PC-3 (cell line): ENCODE measurements at regions not wholly inside any gene's neighbourhood (a gene's known extent, or its start where the extent isn't known, plus 50 kb on each side); places are given as distances from the start of the nearest gene placed in this dataset.

ENCODE experiments used
- ATAC-seq: fragments of 200-7000 bp; cut with Tn5 transposase; 2 replicates; pipeline ENCODE4 v1.9.1; 2020; ENCODE audit warnings: mild to moderate bottlenecking, moderate library complexity
- BruUV-seq: library from RNA; stranded (reverse); fragments of 400-500 nt; replicated peaks from 2 replicates; lab custom pipeline; 2021; lab: Mats Ljungman, UMichigan
- CTCF ChIA-PET: fragments of 300-600 bp; sonication (Branson Sonifier 250); formaldehyde crosslinking; loops from one replicate; lab custom pipeline; 2022; ENCODE audit warnings: antibody characterized with exemption; lab: Charles Lee
- POLR2A ChIA-PET: fragments of 300-600 bp; sonication (Branson Sonifier 250); formaldehyde crosslinking; loops from one replicate; lab custom pipeline; 2022; ENCODE audit warnings: antibody characterized with exemption; ENCODE audit not compliant: unreplicated experiment; lab: Charles Lee
- DNase-seq: peaks from one replicate; pipeline ENCODE4 v3.0.0-alpha.2; 2015
- H2AFZ ChIP-seq: fragments of 300-600 bp; sonication (generic); 2 replicates; pipeline ENCODE4 v1.6.0; 2016; ENCODE audit warnings: antibody characterized with exemption, low read length
- H3F3A ChIP-seq: fragments of 300-600 bp; sonication (generic); one replicate; pipeline ENCODE4 v1.6.0; 2017; ENCODE audit warnings: antibody characterized with exemption, low read length, control low read depth, mild to moderate bottlenecking; ENCODE audit not compliant: unreplicated experiment
- H3K27ac ChIP-seq: fragments of 300-600 bp; sonication (generic); 2 replicates; pipeline ENCODE4 v1.5.1; 2016; ENCODE audit warnings: mild to moderate bottlenecking, low read length
- H3K27me3 ChIP-seq: fragments of 300-600 bp; sonication (generic); 2 replicates; pipeline ENCODE4 v1.6.1; 2016; ENCODE audit warnings: low read length, mixed read lengths
- H3K36me3 ChIP-seq: fragments of 300-600 bp; sonication (generic); 2 replicates; pipeline ENCODE4 v1.6.1; 2016; ENCODE audit warnings: low read depth, mixed run types, low read length, mixed read lengths
- H3K4me1 ChIP-seq: fragments of 300-600 bp; sonication (generic); 2 replicates; pipeline ENCODE4 v1.5.1; 2016; ENCODE audit warnings: low read length; ENCODE audit not compliant: insufficient read depth
- H3K4me2 ChIP-seq: fragments of 300-600 bp; sonication (generic); 2 replicates; pipeline ENCODE4 v1.6.0; 2016; ENCODE audit warnings: low read length
- H3K4me3 ChIP-seq: fragments of 300-600 bp; sonication (generic); 2 replicates; pipeline ENCODE4 v1.5.1; 2016; ENCODE audit warnings: mild to moderate bottlenecking, low read length, mixed read lengths
- H3K79me2 ChIP-seq: fragments of 300-600 bp; sonication (generic); 2 replicates; pipeline ENCODE4 v1.6.1; 2017; ENCODE audit warnings: low read length, mixed read lengths
- H3K9ac ChIP-seq: fragments of 300-600 bp; sonication (generic); 2 replicates; pipeline ENCODE4 v1.6.0; 2016; ENCODE audit warnings: mild to moderate bottlenecking, low read length
- H3K9me2 ChIP-seq: fragments of 300-600 bp; sonication (generic); replicated peaks from 2 replicates; pipeline ENCODE4 v1.6.1; 2016; ENCODE audit warnings: mixed run types, low read length, mixed read lengths
- H3K9me3 ChIP-seq: fragments of 300-600 bp; sonication (generic); 2 replicates; pipeline ENCODE4 v1.6.1; 2016; ENCODE audit warnings: low read length, mixed read lengths
- H4K20me1 ChIP-seq: fragments of 300-600 bp; sonication (generic); 2 replicates; pipeline ENCODE4 v1.6.1; 2016; ENCODE audit warnings: low read length, mixed read lengths
- EZH2 ChIP-seq: fragments of 300-600 bp; sonication (generic); IDR thresholded peaks from one replicate; pipeline ENCODE4 v1.6.1; 2017; ENCODE audit warnings: antibody characterized with exemption, mild to moderate bottlenecking, low read length; ENCODE audit not compliant: unreplicated experiment
- EZH2phosphoT487 ChIP-seq: fragments of 300-600 bp; sonication (generic); IDR thresholded peaks from 2 replicates; pipeline ENCODE4 v1.6.1; 2018; ENCODE audit warnings: mild to moderate bottlenecking, antibody characterized with exemption, low read length, borderline replicate concordance
- intact Hi-C: fragments of 100-400 bp; cut with micrococcal nuclease; formaldehyde crosslinking; loops from 2 replicates; pipeline ENCODE4 v1.9.0; 2023
- TF ChIP-seq, protein P1 (sequence below): fragments of 300-600 bp; sonication (generic); conservative IDR thresholded peaks from 2 replicates; pipeline ENCODE4 v1.5.1; 2017; ENCODE audit warnings: antibody characterized with exemption, low read depth, mild to moderate bottlenecking, low read length

GRCh38 chr15:38622908-38623307 is 58.3 kb upstream of the RASGRP1 start:
- H3K9ac ChIP-seq = no peak overlapping the region
- DNase-seq (no peak), ATAC-seq (no peak)
- BruUV-seq = no TSS peak
- no peak overlapping the region for H3K4me2 ChIP-seq
- intact Hi-C loops = no loop called here
- no peaks in the 10 kb centered on the region for H3K79me2 ChIP-seq
- no peak overlapping the region for H2AFZ ChIP-seq
- POLR2A ChIA-PET = no interaction called here
- H3K4me1 ChIP-seq = no peaks in the 10 kb centered on the region
- no peaks in the 10 kb centered on the region for H3K9me2 ChIP-seq
- no peaks in the 10 kb centered on the region for H3K36me3 ChIP-seq
- H3K9me3 ChIP-seq = no peaks in the 10 kb centered on the region
- H3K27ac ChIP-seq = no peak overlapping the region
- no peak overlapping the region for H3K4me3 ChIP-seq
- peaks cover 72% of the 10 kb centered on the region for H3K27me3 ChIP-seq
- TF ChIP-seq, protein P1, sequence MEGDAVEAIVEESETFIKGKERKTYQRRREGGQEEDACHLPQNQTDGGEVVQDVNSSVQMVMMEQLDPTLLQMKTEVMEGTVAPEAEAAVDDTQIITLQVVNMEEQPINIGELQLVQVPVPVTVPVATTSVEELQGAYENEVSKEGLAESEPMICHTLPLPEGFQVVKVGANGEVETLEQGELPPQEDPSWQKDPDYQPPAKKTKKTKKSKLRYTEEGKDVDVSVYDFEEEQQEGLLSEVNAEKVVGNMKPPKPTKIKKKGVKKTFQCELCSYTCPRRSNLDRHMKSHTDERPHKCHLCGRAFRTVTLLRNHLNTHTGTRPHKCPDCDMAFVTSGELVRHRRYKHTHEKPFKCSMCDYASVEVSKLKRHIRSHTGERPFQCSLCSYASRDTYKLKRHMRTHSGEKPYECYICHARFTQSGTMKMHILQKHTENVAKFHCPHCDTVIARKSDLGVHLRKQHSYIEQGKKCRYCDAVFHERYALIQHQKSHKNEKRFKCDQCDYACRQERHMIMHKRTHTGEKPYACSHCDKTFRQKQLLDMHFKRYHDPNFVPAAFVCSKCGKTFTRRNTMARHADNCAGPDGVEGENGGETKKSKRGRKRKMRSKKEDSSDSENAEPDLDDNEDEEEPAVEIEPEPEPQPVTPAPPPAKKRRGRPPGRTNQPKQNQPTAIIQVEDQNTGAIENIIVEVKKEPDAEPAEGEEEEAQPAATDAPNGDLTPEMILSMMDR = no peak
- TF ChIP-seq EZH2phosphoT487 (no peak), EZH2 (no peak)
- CTCF ChIA-PET = no interaction called here
- no peaks in the 10 kb centered on the region for H3F3A ChIP-seq
- H4K20me1 ChIP-seq = no peaks in the 10 kb centered on the region

DNA sequence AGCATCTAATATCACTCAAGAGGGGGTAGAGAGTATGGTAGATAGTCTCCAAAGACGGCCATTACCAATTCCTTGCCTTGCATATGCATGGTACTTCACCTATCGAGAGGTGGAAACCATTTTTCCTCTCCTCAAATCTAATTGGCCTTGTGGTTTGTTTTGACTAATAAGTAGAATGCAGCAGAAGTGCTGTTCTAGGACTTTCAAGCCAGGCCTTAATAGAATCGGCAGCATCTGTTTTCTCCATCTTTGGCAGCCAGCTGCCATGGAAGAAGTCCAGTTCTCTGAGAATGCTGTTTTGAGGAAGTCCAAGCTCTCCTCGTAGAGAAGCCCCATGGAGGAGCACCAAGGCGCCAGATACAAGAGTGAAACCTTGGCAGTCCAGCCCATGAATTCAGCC is 59.1 kb upstream of the RASGRP1 start:
- ChIA-PET POLR2A (no interaction called here), CTCF (no interaction called here)
- Histone ChIP-seq H3K79me2 (no peaks in the 10 kb centered on the region), H4K20me1 (no peaks in the 10 kb centered on the region), H3K36me3 (no peaks in the 10 kb centered on the region), H3K9me2 (no peaks in the 10 kb centered on the region), H3K9me3 (no peaks in the 10 kb centered on the region), H3F3A (no peaks in the 10 kb centered on the region), H3K9ac (no peak overlapping the region), H3K4me2 (no peak overlapping the region), H3K27me3 (peaks cover 66% of the 10 kb centered on the region), H3K27ac (no peak overlapping the region), H3K4me3 (no peak overlapping the region), H2AFZ (no peak overlapping the region), H3K4me1 (no peaks in the 10 kb centered on the region)
- no peak for ATAC-seq
- TF ChIP-seq EZH2 (no peak), EZH2phosphoT487 (no peak)
- TF ChIP-seq, protein P1 = no peak
- no TSS peak for BruUV-seq
- intact Hi-C loops = no loop called here
- DNase-seq = no peak

DNA sequence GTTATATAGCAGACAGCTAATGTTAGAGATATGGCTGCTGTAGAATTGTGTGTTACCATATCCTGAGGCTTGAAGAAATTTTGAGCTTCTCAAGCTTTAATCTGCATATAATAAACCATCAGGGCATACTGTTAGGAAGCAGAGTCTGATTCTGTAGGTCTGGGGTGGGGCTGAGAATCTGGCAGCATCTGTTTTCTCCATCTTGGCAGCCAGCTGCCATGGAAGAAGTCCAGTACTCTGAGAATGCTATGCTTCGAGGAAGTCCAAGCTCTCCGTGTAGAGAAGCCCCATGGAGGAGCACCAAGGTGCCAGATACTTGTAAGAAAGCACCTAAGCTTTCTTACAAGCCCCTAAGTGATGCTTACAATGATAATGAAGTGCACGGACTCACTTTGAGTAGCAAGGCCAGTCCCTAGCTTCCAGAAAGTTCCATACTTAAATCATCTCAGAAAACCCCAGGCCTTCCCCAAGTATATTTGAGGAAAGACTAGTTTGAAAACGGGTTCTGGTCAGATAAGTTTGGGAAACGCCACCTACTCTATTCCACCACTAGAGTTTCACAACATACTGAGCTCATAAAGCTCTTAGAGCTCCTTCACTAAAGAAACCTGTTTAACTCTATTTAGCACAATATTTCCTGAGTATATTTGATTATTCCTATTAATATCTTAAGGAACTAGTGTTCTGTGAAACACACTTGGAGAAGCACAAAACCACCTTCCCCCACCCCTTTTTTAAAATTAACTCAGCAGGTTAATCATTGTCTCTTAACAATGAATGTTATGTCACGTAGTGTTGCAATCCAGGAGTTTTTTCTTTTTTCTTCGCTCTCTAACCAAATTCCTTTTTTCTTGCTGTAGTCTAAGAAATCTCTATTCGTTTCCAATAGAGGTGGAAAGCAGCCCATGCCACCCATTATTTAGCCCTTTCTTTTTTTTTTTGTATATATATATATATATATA is 59.9 kb upstream of the RASGRP1 start:
- no peaks in the 10 kb centered on the region for H3K9me2 ChIP-seq
- H3F3A ChIP-seq = no peaks in the 10 kb centered on the region
- H3K4me1 ChIP-seq = no peaks in the 10 kb centered on the region
- DNase-seq (no peak), ATAC-seq (no peak)
- intact Hi-C loops = no loop called here
- H3K9ac ChIP-seq = no peak overlapping the region
- peaks cover 61% of the 10 kb centered on the region for H3K27me3 ChIP-seq
- no peaks in the 10 kb centered on the region for H3K79me2 ChIP-seq
- no peak overlapping the region for H3K4me2 ChIP-seq
- TF ChIP-seq EZH2phosphoT487 = no peak
- no peak for TF ChIP-seq EZH2
- TF ChIP-seq, protein P1 = no peak
- no peaks in the 10 kb centered on the region for H4K20me1 ChIP-seq
- no peak overlapping the region for H2AFZ ChIP-seq
- ChIA-PET POLR2A (no interaction called here), CTCF (interaction anchor here (0.5 to 0.6 kb wide), 2 partner anchors 14 to 643 kb away, joined by 3 read pairs; no protein-coding TSS in a partner anchor)
- H3K9me3 ChIP-seq = no peaks in the 10 kb centered on the region
- no peak overlapping the region for H3K4me3 ChIP-seq
- no peak overlapping the region for H3K27ac ChIP-seq
- no peaks in the 10 kb centered on the region for H3K36me3 ChIP-seq
- BruUV-seq = no TSS peak
